ENCODE measurements at regions not wholly inside any gene's neighbourhood (a gene's known extent, or its start where the extent isn't known, plus 50 kb on each side); places are given as distances from the start of the nearest gene placed in this dataset.

GRCh38 chr18:68402784-68403183 is 312.1 kb downstream of the TMX3 start:
- TF ChIP-seq, protein P1, sequence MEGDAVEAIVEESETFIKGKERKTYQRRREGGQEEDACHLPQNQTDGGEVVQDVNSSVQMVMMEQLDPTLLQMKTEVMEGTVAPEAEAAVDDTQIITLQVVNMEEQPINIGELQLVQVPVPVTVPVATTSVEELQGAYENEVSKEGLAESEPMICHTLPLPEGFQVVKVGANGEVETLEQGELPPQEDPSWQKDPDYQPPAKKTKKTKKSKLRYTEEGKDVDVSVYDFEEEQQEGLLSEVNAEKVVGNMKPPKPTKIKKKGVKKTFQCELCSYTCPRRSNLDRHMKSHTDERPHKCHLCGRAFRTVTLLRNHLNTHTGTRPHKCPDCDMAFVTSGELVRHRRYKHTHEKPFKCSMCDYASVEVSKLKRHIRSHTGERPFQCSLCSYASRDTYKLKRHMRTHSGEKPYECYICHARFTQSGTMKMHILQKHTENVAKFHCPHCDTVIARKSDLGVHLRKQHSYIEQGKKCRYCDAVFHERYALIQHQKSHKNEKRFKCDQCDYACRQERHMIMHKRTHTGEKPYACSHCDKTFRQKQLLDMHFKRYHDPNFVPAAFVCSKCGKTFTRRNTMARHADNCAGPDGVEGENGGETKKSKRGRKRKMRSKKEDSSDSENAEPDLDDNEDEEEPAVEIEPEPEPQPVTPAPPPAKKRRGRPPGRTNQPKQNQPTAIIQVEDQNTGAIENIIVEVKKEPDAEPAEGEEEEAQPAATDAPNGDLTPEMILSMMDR (IDR thresholded peaks at IDR 0.05; ENCODE audit: unreplicated experiment): no peak
- Mint-ChIP-seq H3K36me3 (ENCODE audit: insufficient read depth, unreplicated experiment) (no peaks in the 10 kb centered on the region), H3K27me3 (ENCODE audit: unreplicated experiment) (no peaks in the 10 kb centered on the region), H3K4me3 (ENCODE audit: low read depth, unreplicated experiment) (no peak overlapping the region), H3K27ac (ENCODE audit: unreplicated experiment) (no peak overlapping the region), H3K4me1 (ENCODE audit: low read depth, unreplicated experiment) (no peaks in the 10 kb centered on the region), H3K9me3 (ENCODE audit: low read depth, unreplicated experiment) (peaks cover 6% of the 10 kb centered on the region)
- no TSS peak for BruUV-seq (replicated peaks)
- intact Hi-C loops (cut with micrococcal nuclease; ENCODE audit: unreplicated experiment): no loop called here
- CTCF ChIA-PET: no interaction called here
- DNase-seq: no peak

DNA sequence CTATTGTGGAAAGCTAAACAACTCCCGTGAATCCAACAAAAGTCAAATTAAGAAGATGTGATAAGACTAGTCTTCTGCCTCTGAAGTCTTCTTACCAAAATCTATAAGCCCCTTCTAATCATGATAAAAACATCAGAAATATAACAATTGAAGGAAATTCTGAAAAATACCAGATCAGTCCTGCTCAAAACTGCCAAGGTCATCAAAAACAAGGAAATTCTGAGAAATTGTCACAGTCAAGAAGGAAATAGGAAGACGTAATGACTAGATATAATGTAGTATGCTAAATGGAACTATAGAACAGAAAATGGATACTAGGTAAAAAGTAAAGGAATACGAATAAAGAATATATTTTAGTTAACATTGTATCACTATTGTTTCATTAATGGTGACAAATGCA is 314.0 kb downstream of the TMX3 start:
- H3K36me3 Mint-ChIP-seq (ENCODE audit: insufficient read depth, unreplicated experiment): no peaks in the 10 kb centered on the region
- no peak overlapping the region for H3K4me3 Mint-ChIP-seq (ENCODE audit: low read depth, unreplicated experiment)
- no TSS peak for BruUV-seq (replicated peaks)
- CTCF ChIA-PET: no interaction called here
- DNase-seq: no peak
- H3K27ac Mint-ChIP-seq (ENCODE audit: unreplicated experiment): no peak overlapping the region
- H3K27me3 Mint-ChIP-seq (ENCODE audit: unreplicated experiment): no peaks in the 10 kb centered on the region
- intact Hi-C loops (cut with micrococcal nuclease; ENCODE audit: unreplicated experiment): no loop called here
- TF ChIP-seq, protein P1 (IDR thresholded peaks at IDR 0.05; ENCODE audit: unreplicated experiment): no peak
- H3K4me1 Mint-ChIP-seq (ENCODE audit: low read depth, unreplicated experiment): no peaks in the 10 kb centered on the region
- peaks cover 6% of the 10 kb centered on the region for H3K9me3 Mint-ChIP-seq (ENCODE audit: low read depth, unreplicated experiment)

DNA sequence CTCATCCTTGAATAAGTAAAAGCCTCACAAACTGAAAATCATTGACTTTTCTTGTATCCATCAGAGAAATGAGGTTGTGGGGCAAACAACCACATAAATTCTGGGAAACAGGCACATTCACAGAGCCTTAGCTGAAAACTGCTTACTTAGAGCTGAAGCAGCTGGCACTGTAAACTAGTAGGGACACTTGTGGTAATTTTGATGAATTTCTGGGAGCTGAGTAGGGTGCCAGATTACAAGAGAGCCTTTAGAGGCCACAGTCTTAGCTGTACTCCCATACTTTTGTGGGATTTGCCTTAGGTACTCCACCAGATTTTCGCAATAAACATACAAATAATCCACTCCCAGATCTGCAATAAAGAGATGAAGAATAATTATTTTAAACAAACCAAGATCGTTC is 315.2 kb downstream of the TMX3 start:
- H3K9me3 Mint-ChIP-seq (ENCODE audit: low read depth, unreplicated experiment): peaks cover 6% of the 10 kb centered on the region
- TF ChIP-seq, protein P1 (IDR thresholded peaks at IDR 0.05; ENCODE audit: unreplicated experiment): no peak
- intact Hi-C loops (cut with micrococcal nuclease; ENCODE audit: unreplicated experiment): no loop called here
- H3K4me3 Mint-ChIP-seq (ENCODE audit: low read depth, unreplicated experiment): no peak overlapping the region
- no peak for DNase-seq
- peaks cover 6% of the 10 kb centered on the region for H3K36me3 Mint-ChIP-seq (ENCODE audit: insufficient read depth, unreplicated experiment)
- CTCF ChIA-PET: no interaction called here
- H3K4me1 Mint-ChIP-seq (ENCODE audit: low read depth, unreplicated experiment): peaks cover 3% of the 10 kb centered on the region
- no peak overlapping the region for H3K27ac Mint-ChIP-seq (ENCODE audit: unreplicated experiment)
- H3K27me3 Mint-ChIP-seq (ENCODE audit: unreplicated experiment): no peaks in the 10 kb centered on the region
- no TSS peak for BruUV-seq (replicated peaks)

DNA sequence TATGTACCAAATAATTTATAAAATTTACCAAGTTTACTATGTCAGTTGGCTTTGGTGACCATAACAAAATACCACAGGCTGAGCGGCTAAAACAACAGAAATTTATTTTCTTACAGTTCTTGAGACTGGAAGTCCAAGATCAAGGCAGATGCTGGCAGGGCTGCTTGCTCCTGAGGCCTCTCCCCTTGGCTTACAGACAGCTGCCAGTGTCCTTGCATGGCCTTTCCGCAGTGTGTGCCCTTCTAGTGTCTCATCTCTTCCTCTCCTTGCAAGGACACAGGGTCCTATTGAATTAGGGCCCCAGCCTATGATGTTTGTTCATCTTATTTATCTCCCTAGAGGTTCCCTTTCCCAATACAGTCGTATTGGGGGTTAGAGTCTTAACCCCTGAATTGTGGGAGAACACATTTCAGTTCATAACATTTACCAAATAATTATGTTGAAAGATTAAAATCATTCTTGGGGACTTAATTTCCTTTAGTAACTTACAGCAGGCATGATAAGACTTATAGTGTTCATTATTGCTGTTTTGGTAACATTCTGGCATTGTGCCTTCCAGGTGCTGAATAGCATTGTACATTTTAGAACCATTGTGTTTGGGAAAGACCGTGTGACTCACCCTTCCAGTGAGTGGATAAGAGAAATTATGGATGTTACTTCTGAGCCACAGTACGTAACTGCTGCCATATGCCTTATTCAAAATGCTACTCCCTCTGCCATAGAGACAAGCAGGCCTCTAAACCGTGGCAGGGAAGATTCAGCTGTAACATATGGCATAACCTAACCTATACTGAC is 317.5 kb downstream of the TMX3 start:
- no peak overlapping the region for H3K27ac Mint-ChIP-seq (ENCODE audit: unreplicated experiment)
- TF ChIP-seq, protein P1 (IDR thresholded peaks at IDR 0.05; ENCODE audit: unreplicated experiment): no peak
- H3K36me3 Mint-ChIP-seq (ENCODE audit: insufficient read depth, unreplicated experiment): peaks cover 6% of the 10 kb centered on the region
- H3K27me3 Mint-ChIP-seq (ENCODE audit: unreplicated experiment): no peaks in the 10 kb centered on the region
- intact Hi-C loops (cut with micrococcal nuclease; ENCODE audit: unreplicated experiment): no loop called here
- peaks cover 6% of the 10 kb centered on the region for H3K9me3 Mint-ChIP-seq (ENCODE audit: low read depth, unreplicated experiment)
- no peak for DNase-seq
- CTCF ChIA-PET: no interaction called here
- BruUV-seq (replicated peaks): no TSS peak
- H3K4me3 Mint-ChIP-seq (ENCODE audit: low read depth, unreplicated experiment): no peak overlapping the region
- H3K4me1 Mint-ChIP-seq (ENCODE audit: low read depth, unreplicated experiment): peaks cover 8% of the 10 kb centered on the region
